Activated CD4-positive, alpha-beta T cell treated with anti-CD3 and anti-CD28 coated beads, Interleukin-2, amount 50 U/mL, for 4 hours (primary cell): ENCODE measurements at regions not wholly inside any gene's neighbourhood (a gene's known extent, or its start where the extent isn't known, plus 50 kb on each side); places are given as distances from the start of the nearest gene placed in this dataset.
"Not testable (repeated sequence)": the region's sequence is repeated elsewhere in the genome, so short reads cannot be mapped to it uniquely, and the experiment has no call there.

Experiments
- DNase-seq, 2 experiments: peaks; one replicate each; pipeline ENCODE4 v3.0.0-alpha.2; 2020

GRCh38 chr5:174610968-174611367 lies 113.4 kb upstream of the MSX2 start:
- no peak for DNase-seq

GRCh38 chr5:174612686-174613085 lies 111.7 kb upstream of the MSX2 start:
- DNase-seq = no peak

GRCh38 chr5:174614500-174615135 lies 109.8 kb upstream of the MSX2 start:
- no peak for DNase-seq

- no peak for DNase-seq
Measured at GRCh38 chr5:174616036-174616435, 108.3 kb upstream of the MSX2 start.

- no peak for DNase-seq
Measured at GRCh38 chr5:174617285-174617684, 107.1 kb upstream of the MSX2 start.

- no peak for DNase-seq
Measured at GRCh38 chr5:174617910-174618309, 106.5 kb upstream of the MSX2 start.

GRCh38 chr5:174618589-174618988 lies 105.8 kb upstream of the MSX2 start:
- DNase-seq = no peak

GRCh38 chr5:174622067-174622466 lies 102.3 kb upstream of the MSX2 start:
- no peak for DNase-seq

- no peak for DNase-seq
Measured at GRCh38 chr5:174623018-174623417, 101.4 kb upstream of the MSX2 start.

- DNase-seq = no peak
Measured at GRCh38 chr5:174623433-174624019, 100.9 kb upstream of the MSX2 start.

- no peak for DNase-seq
Measured at GRCh38 chr5:174624733-174625522, 99.5 kb upstream of the MSX2 start.

- no peak for DNase-seq
Measured at GRCh38 chr5:174625591-174626350, 98.6 kb upstream of the MSX2 start.

GRCh38 chr5:174626369-174626920 lies 97.9 kb upstream of the MSX2 start:
- DNase-seq = no peak

GRCh38 chr5:174636094-174636493 lies 88.3 kb upstream of the MSX2 start:
- no peak for DNase-seq

- no peak for DNase-seq
Measured at GRCh38 chr5:174642816-174643405, 81.5 kb upstream of the MSX2 start.

GRCh38 chr5:174644436-174644835 lies 79.9 kb upstream of the MSX2 start:
- no peak for DNase-seq

GRCh38 chr5:174644923-174645322 lies 79.5 kb upstream of the MSX2 start:
- no peak for DNase-seq

- no peak for DNase-seq
Measured at GRCh38 chr5:174645677-174646076, 78.7 kb upstream of the MSX2 start.

- not testable (repeated sequence) for DNase-seq
Measured at GRCh38 chr5:174648618-174649017, 75.8 kb upstream of the MSX2 start.

- DNase-seq = no peak
Measured at GRCh38 chr5:174649391-174649790, 75.0 kb upstream of the MSX2 start.

GRCh38 chr5:174654442-174654841 lies 69.9 kb upstream of the MSX2 start:
- no peak for DNase-seq

GRCh38 chr5:174655351-174655750 lies 69.0 kb upstream of the MSX2 start:
- no peak for DNase-seq
